ENCODE measurements at regions not wholly inside any gene's neighbourhood (a gene's known extent, or its start where the extent isn't known, plus 50 kb on each side); places are given as distances from the start of the nearest gene placed in this dataset.

- DNase-seq, result peak; percentile 76
Observed at GRCh38 chr15:27670486-27671209, 428.5 kb downstream of the OCA2 start.

- no peak for DNase-seq
Observed at GRCh38 chr15:27669641-27670040, 429.5 kb downstream of the OCA2 start.

GRCh38 chr15:27668471-27669220 is 430.5 kb downstream of the OCA2 start:
- DNase-seq, result no peak

GRCh38 chr15:27665002-27665401 is 434.1 kb downstream of the OCA2 start:
- DNase-seq, result no peak

- DNase-seq, result no peak
Observed at GRCh38 chr15:27662892-27663291, 436.2 kb downstream of the OCA2 start.

GRCh38 chr15:27660676-27661075 is 438.4 kb downstream of the OCA2 start:
- no peak for DNase-seq

GRCh38 chr15:27656296-27656987 is 442.7 kb downstream of the OCA2 start:
- DNase-seq, result no peak

- no peak for DNase-seq
Observed at GRCh38 chr15:27655056-27655455, 444.1 kb downstream of the OCA2 start.

- no peak for DNase-seq
Observed at GRCh38 chr15:27650244-27650643, 448.9 kb downstream of the OCA2 start.

GRCh38 chr15:27648359-27648758 is 450.8 kb downstream of the OCA2 start:
- no peak for DNase-seq

GRCh38 chr15:27646531-27646930 is 452.6 kb downstream of the OCA2 start:
- DNase-seq, result no peak

- DNase-seq, result no peak
Observed at GRCh38 chr15:27645672-27646071, 453.4 kb downstream of the OCA2 start.

GRCh38 chr15:27642981-27643380 is 456.1 kb downstream of the OCA2 start:
- DNase-seq, result no peak

- no peak for DNase-seq
Observed at GRCh38 chr15:27639595-27639994, 459.5 kb downstream of the OCA2 start.

GRCh38 chr15:27638958-27639357 is 460.2 kb downstream of the OCA2 start:
- no peak for DNase-seq

GRCh38 chr15:27635916-27636315 is 463.2 kb downstream of the OCA2 start:
- DNase-seq, result no peak

GRCh38 chr15:27628486-27628885 is 470.6 kb downstream of the OCA2 start:
- no peak for DNase-seq

- DNase-seq, result no peak
Observed at GRCh38 chr15:27627623-27628022, 471.5 kb downstream of the OCA2 start.

GRCh38 chr15:27623560-27624305 is 475.4 kb downstream of the OCA2 start:
- no peak for DNase-seq

GRCh38 chr15:27623149-27623548 is 476.0 kb downstream of the OCA2 start:
- no peak for DNase-seq

GRCh38 chr15:27622371-27622770 is 476.7 kb downstream of the OCA2 start:
- no peak for DNase-seq

GRCh38 chr15:27619204-27619603 is 479.9 kb downstream of the OCA2 start:
- DNase-seq, result no peak

GRCh38 chr15:27617013-27617412 is 482.1 kb downstream of the OCA2 start:
- DNase-seq, result no peak
